Neural cell (in vitro differentiated cells): ENCODE measurements at regions not wholly inside any gene's neighbourhood (a gene's known extent, or its start where the extent isn't known, plus 50 kb on each side); places are given as distances from the start of the nearest gene placed in this dataset.

Source experiments
- H2AFZ ChIP-seq: fragments of 200-600, 300-800 bp; sonication (generic), shearing (Covaris generic); 2 replicates; pipeline ENCODE4 v1.6.0; 2014; ENCODE audit warnings: low read depth, mild to moderate bottlenecking, antibody characterized with exemption, low read length, moderate library complexity
- H3F3A ChIP-seq: fragments of 200-600 bp; shearing (Covaris generic); 2 replicates; pipeline ENCODE4 v1.6.1; 2016; ENCODE audit warnings: mild to moderate bottlenecking, moderate library complexity, mixed read lengths, antibody characterized with exemption, low read length; ENCODE audit not compliant: insufficient read depth, poor library complexity, severe bottlenecking
- H3K27ac ChIP-seq: fragments of 200-600, 300-800 bp; sonication (generic), shearing (Covaris generic); 2 replicates; pipeline ENCODE4 v1.5.1; 2014; ENCODE audit warnings: mild to moderate bottlenecking, low read length, moderate library complexity
- H3K27me3 ChIP-seq: fragments of 300-800, 200-600 bp; sonication (generic), shearing (Covaris generic); 2 replicates; pipeline ENCODE4 v1.6.0; 2014; ENCODE audit warnings: mild to moderate bottlenecking, low read depth, low read length, moderate library complexity; ENCODE audit not compliant: insufficient read depth
- H3K36me3 ChIP-seq: fragments of 300-800, 200-600 bp; sonication (generic), shearing (Covaris generic); 2 replicates; pipeline ENCODE4 v1.5.1; 2014; ENCODE audit warnings: mild to moderate bottlenecking, antibody characterized with exemption, low read length, moderate library complexity; ENCODE audit not compliant: insufficient read depth
- H3K4me2 ChIP-seq: fragments of 300-800, 200-600 bp; sonication (generic), shearing (Covaris generic); 2 replicates; pipeline ENCODE4 v1.6.0; 2014; ENCODE audit warnings: mild to moderate bottlenecking, low read length
- H3K4me3 ChIP-seq: fragments of 300-800, 200-600 bp; sonication (generic), shearing (Covaris generic); 2 replicates; pipeline ENCODE4 v1.5.1; 2014; ENCODE audit warnings: mild to moderate bottlenecking, low read length, moderate library complexity
- H3K79me2 ChIP-seq: fragments of 200-600 bp; shearing (Covaris generic); replicated peaks from 2 replicates; pipeline ENCODE4 v1.6.0; 2014; ENCODE audit warnings: mild to moderate bottlenecking, low read length, moderate library complexity; ENCODE audit not compliant: insufficient read depth
- H3K9ac ChIP-seq: fragments of 300-800, 200-600 bp; sonication (generic), shearing (Covaris generic); 2 replicates; pipeline ENCODE4 v1.6.1; 2016; ENCODE audit warnings: mild to moderate bottlenecking, low read length, mixed read lengths
- H3K9me2 ChIP-seq: fragments of 200-600 bp; shearing (Covaris generic); 2 replicates; pipeline ENCODE4 v1.6.1; 2016; ENCODE audit warnings: mild to moderate bottlenecking, low read length, mixed read lengths; ENCODE audit not compliant: insufficient read depth
- H3K9me3 ChIP-seq: fragments of 200-600, 300-800 bp; sonication (generic), shearing (Covaris generic); 2 replicates; pipeline ENCODE4 v1.6.1; 2016; ENCODE audit warnings: mild to moderate bottlenecking, mixed run types, low read length, moderate library complexity, mixed read lengths
- H4K20me1 ChIP-seq: fragments of 200-600 bp; shearing (Covaris generic); 2 replicates; pipeline ENCODE4 v1.6.1; 2016; ENCODE audit warnings: mild to moderate bottlenecking, mixed run types; ENCODE audit not compliant: insufficient read depth
- CTCF ChIP-seq: fragments of 450-650 bp; IDR thresholded peaks from 2 replicates; pipeline ENCODE4 v1.5.1; 2014; ENCODE audit warnings: antibody characterized with exemption, mild to moderate bottlenecking, moderate library complexity; ENCODE audit not compliant: poor library complexity, severe bottlenecking
- EP300 ChIP-seq: fragments of 450-650 bp; conservative IDR thresholded peaks from 2 replicates; pipeline ENCODE4 v1.6.1; 2014; ENCODE audit warnings: antibody characterized with exemption, mild to moderate bottlenecking, moderate library complexity; ENCODE audit not compliant: poor library complexity, severe bottlenecking
- EZH2 ChIP-seq: fragments of 200-600, 300-800 bp; shearing (Covaris generic), sonication (generic); IDR thresholded peaks from 2 replicates; pipeline ENCODE4 v1.6.1; 2014; ENCODE audit warnings: antibody characterized with exemption, low read length, borderline replicate concordance, mild to moderate bottlenecking; ENCODE audit not compliant: insufficient read depth, poor library complexity, severe bottlenecking
- MXI1 ChIP-seq: fragments of 450-650 bp; conservative IDR thresholded peaks from 2 replicates; pipeline ENCODE4 v1.6.1; 2014; ENCODE audit warnings: antibody characterized with exemption, mild to moderate bottlenecking; ENCODE audit not compliant: poor library complexity, severe bottlenecking
- POLR2AphosphoS5 ChIP-seq: IDR thresholded peaks from 2 replicates; pipeline ENCODE4 v1.6.1; 2012
- RAD21 ChIP-seq: fragments of 450-650 bp; conservative IDR thresholded peaks from 2 replicates; pipeline ENCODE4 v1.6.1; 2014; ENCODE audit warnings: antibody characterized with exemption, mild to moderate bottlenecking, moderate library complexity
- SMC3 ChIP-seq: fragments of 450-650 bp; conservative IDR thresholded peaks from 2 replicates; pipeline ENCODE4 v1.6.1; 2014; ENCODE audit warnings: antibody characterized with exemption, mild to moderate bottlenecking, moderate library complexity; ENCODE audit not compliant: poor library complexity
- TAF1 ChIP-seq: IDR thresholded peaks from 2 replicates; pipeline ENCODE4 v1.6.1; 2012; ENCODE audit warnings: low read depth
- TF ChIP-seq, protein P1 (sequence below): IDR thresholded peaks from 2 replicates; pipeline ENCODE4 v1.6.1; 2012; ENCODE audit warnings: borderline replicate concordance

GRCh38 chr11:134905928-134906327, 493.9 kb upstream of the B3GAT1 start:
- H3K27ac ChIP-seq = no peak overlapping the region
- no peaks in the 10 kb centered on the region for H3K9me2 ChIP-seq
- no peaks in the 10 kb centered on the region for H3F3A ChIP-seq
- TF ChIP-seq TAF1 (no peak), POLR2AphosphoS5 (no peak), SMC3 (no peak), EZH2 (no peak), RAD21 (no peak), MXI1 (no peak), EP300 (no peak)
- TF ChIP-seq, protein P1, sequence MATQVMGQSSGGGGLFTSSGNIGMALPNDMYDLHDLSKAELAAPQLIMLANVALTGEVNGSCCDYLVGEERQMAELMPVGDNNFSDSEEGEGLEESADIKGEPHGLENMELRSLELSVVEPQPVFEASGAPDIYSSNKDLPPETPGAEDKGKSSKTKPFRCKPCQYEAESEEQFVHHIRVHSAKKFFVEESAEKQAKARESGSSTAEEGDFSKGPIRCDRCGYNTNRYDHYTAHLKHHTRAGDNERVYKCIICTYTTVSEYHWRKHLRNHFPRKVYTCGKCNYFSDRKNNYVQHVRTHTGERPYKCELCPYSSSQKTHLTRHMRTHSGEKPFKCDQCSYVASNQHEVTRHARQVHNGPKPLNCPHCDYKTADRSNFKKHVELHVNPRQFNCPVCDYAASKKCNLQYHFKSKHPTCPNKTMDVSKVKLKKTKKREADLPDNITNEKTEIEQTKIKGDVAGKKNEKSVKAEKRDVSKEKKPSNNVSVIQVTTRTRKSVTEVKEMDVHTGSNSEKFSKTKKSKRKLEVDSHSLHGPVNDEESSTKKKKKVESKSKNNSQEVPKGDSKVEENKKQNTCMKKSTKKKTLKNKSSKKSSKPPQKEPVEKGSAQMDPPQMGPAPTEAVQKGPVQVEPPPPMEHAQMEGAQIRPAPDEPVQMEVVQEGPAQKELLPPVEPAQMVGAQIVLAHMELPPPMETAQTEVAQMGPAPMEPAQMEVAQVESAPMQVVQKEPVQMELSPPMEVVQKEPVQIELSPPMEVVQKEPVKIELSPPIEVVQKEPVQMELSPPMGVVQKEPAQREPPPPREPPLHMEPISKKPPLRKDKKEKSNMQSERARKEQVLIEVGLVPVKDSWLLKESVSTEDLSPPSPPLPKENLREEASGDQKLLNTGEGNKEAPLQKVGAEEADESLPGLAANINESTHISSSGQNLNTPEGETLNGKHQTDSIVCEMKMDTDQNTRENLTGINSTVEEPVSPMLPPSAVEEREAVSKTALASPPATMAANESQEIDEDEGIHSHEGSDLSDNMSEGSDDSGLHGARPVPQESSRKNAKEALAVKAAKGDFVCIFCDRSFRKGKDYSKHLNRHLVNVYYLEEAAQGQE = no peak
- H3K9me3 ChIP-seq = no peaks in the 10 kb centered on the region
- no peaks in the 10 kb centered on the region for H3K36me3 ChIP-seq
- H3K4me3 ChIP-seq = no peak overlapping the region
- H4K20me1 ChIP-seq = no peaks in the 10 kb centered on the region
- no peaks in the 10 kb centered on the region for H3K27me3 ChIP-seq
- no peak overlapping the region for H3K9ac ChIP-seq
- no peak overlapping the region for H2AFZ ChIP-seq
- H3K4me2 ChIP-seq = no peak overlapping the region
- H3K79me2 ChIP-seq = no peaks in the 10 kb centered on the region

- Histone ChIP-seq H2AFZ (no peak overlapping the region), H3K4me2 (no peak overlapping the region), H3K9me2 (no peaks in the 10 kb centered on the region), H3K27me3 (no peaks in the 10 kb centered on the region), H3F3A (no peaks in the 10 kb centered on the region), H4K20me1 (no peaks in the 10 kb centered on the region), H3K27ac (no peak overlapping the region), H3K79me2 (no peaks in the 10 kb centered on the region), H3K9ac (no peak overlapping the region), H3K36me3 (no peaks in the 10 kb centered on the region), H3K9me3 (no peaks in the 10 kb centered on the region), H3K4me3 (no peak overlapping the region)
- TF ChIP-seq CTCF (no peak), TAF1 (no peak), POLR2AphosphoS5 (no peak), RAD21 (no peak), EP300 (no peak), EZH2 (no peak), SMC3 (no peak), MXI1 (no peak)
- TF ChIP-seq, protein P1 = no peak
Observed at GRCh38 chr11:134905517-134905916, 493.5 kb upstream of the B3GAT1 start.
